ENCODE measurements at regions not wholly inside any gene's neighbourhood (a gene's known extent, or its start where the extent isn't known, plus 50 kb on each side); places are given as distances from the start of the nearest gene placed in this dataset.

- TF ChIP-seq HDAC6 (IDR thresholded peaks at IDR 0.05; ENCODE audit: unreplicated experiment): no peak
- no peak for TF ChIP-seq FOXK2 (IDR thresholded peaks at IDR 0.05)
- no peak for TF ChIP-seq ZNF24 (IDR thresholded peaks at IDR 0.05)
- TF ChIP-seq NKRF (conservative IDR thresholded peaks at IDR 0.05): no peak
- no peak for TF ChIP-seq NFYA (IDR thresholded peaks at IDR 0.05; ENCODE audit: borderline replicate concordance, low read depth, low read length)
- TF ChIP-seq CHD2 (IDR thresholded peaks at IDR 0.05; ENCODE audit: borderline replicate concordance, low read depth, low read length): no peak
- TF ChIP-seq HSF1 (IDR thresholded peaks at IDR 0.05; ENCODE audit: low read depth, low read length): no peak
- no peak for TF ChIP-seq TCF7 (IDR thresholded peaks at IDR 0.05; ENCODE audit: borderline replicate concordance)
These were observed 224.6 kb upstream of the FOXN3 start (continued) for GRCh38 chr14:89641495-89642175.

- H3K9ac ChIP-seq (ENCODE audit: control insufficient read depth, insufficient read depth, low read length): no peak overlapping the region
- H3K27me3 ChIP-seq (replicated peaks in 1 of 2; ENCODE audit: control insufficient read depth in 2 of 2, insufficient read depth in 2 of 2, low read length in 1 of 2): no peaks in the 10 kb centered on the region
- CTCF ChIA-PET: interaction anchor here (1.4 kb wide), 1 partner anchor 20 kb away, joined by 3 read pairs; no protein-coding TSS in a partner anchor
- DNase-seq (ENCODE audit: low read depth, low spot score) (no peak), ATAC-seq (no peak), FAIRE-seq (no peak)
- 97% methylated on average over 2 of the region's 2 CpGs for WGBS (ENCODE audit: insufficient coverage, insufficient replicate concordance, low lambda C conversion rate, missing lambda C conversion rate)
- no peaks in the 10 kb centered on the region for H3K9me3 ChIP-seq (replicated peaks; ENCODE audit: control insufficient read depth, insufficient read depth, low read length)
- in situ Hi-C loops (cut with MboI): no loop called here
- SMC1A ChIA-PET (ENCODE audit: uncharacterized antibody, unreplicated experiment): no interaction called here
- H3K27ac ChIP-seq (ENCODE audit: control insufficient read depth, insufficient read depth): no peak overlapping the region
- RAD21 ChIA-PET (ENCODE audit: unreplicated experiment): no interaction called here
- intact Hi-C loops (cut with micrococcal nuclease; ENCODE audit: unreplicated experiment): loop anchor here (2.0 kb wide), 1 partner anchor 21 kb away; no protein-coding TSS in a partner anchor
- TF ChIP-seq EZH2 (IDR thresholded peaks at IDR 0.05; ENCODE audit: borderline replicate concordance, control insufficient read depth, low read depth, low read length) (no peak), ZBTB33 (IDR thresholded peaks at IDR 0.05) (no peak)
- no peaks in the 10 kb centered on the region for H3K36me3 ChIP-seq (ENCODE audit: control insufficient read depth in 2 of 2, insufficient read depth in 2 of 2, low read length in 1 of 2)
- H3K4me1 ChIP-seq (ENCODE audit: control insufficient read depth, insufficient read depth, low read length): peaks cover 6% of the 10 kb centered on the region
- H4K20me1 ChIP-seq (ENCODE audit: control insufficient read depth, insufficient read depth): no peaks in the 10 kb centered on the region
- H3K4me2 ChIP-seq (ENCODE audit: control insufficient read depth, insufficient read depth): no peak overlapping the region
- BruUV-seq (replicated peaks): no TSS peak
- no peak overlapping the region for H2AFZ ChIP-seq (ENCODE audit: control insufficient read depth, low read depth, low read length)
- H3K4me3 ChIP-seq: no peak overlapping the region
- no peaks in the 10 kb centered on the region for H3K79me2 ChIP-seq (ENCODE audit: control insufficient read depth, insufficient read depth, low read length)
- POLR2A ChIA-PET: no interaction called here
These were observed 223.1 kb upstream of the FOXN3 start for GRCh38 chr14:89640141-89640540.

Measured in GM12878 (cell line).